HEK293 (cell line): ENCODE measurements at regions not wholly inside any gene's neighbourhood (a gene's known extent, or its start where the extent isn't known, plus 50 kb on each side); places are given as distances from the start of the nearest gene placed in this dataset.
A peak's percentile ranks its signal among the peaks of the same experiment; 100 is the strongest.
"Not testable (repeated sequence)": the region's sequence is repeated elsewhere in the genome, so short reads cannot be mapped to it uniquely, and the experiment has no call there.

Source experiments
- CTCF ChIA-PET: fragments of 350-600 bp; formaldehyde crosslinking; extraction: SDS; loops from one replicate; lab custom pipeline; 2021; ENCODE audit warnings: antibody characterized with exemption; lab: Yijun Ruan, JAX
- POLR2A ChIA-PET: fragments of 300-600 bp; formaldehyde crosslinking; extraction: SDS; loops from one replicate; lab custom pipeline; 2020; ENCODE audit warnings: antibody characterized with exemption, inconsistent platforms; lab: Yijun Ruan, JAX
- H3K27ac ChIP-seq: fragments of 200-500 bp; sonication (Bioruptor generic); 2 replicates; pipeline ENCODE4 v1.5.1; 2014; ENCODE audit warnings: low read depth, low read length, control low read depth, inconsistent platforms; ENCODE audit errors: extremely low read depth
- H3K36me3 ChIP-seq, 2 experiments: fragments of 200-500 bp in 1 of 2; sonication (Bioruptor generic) in 1 of 2; 1 replicate in 1 of 2; 2 replicates in 1 of 2; pipeline ENCODE4 v1.5.1; 2014 to 2017; ENCODE audit warnings: inconsistent platforms in 2 of 2, low read length in 2 of 2; ENCODE audit not compliant: control insufficient read depth in 2 of 2, insufficient read depth in 1 of 2
- H3K4me1 ChIP-seq: fragments of 200-500 bp; sonication (Bioruptor generic); 2 replicates; pipeline ENCODE4 v1.5.1; 2014; ENCODE audit warnings: mild to moderate bottlenecking, low read length, inconsistent platforms; ENCODE audit not compliant: control insufficient read depth, insufficient read depth
- H3K4me3 ChIP-seq: 2 replicates; pipeline ENCODE4 v1.5.1; 2011; ENCODE audit warnings: low read depth, mild to moderate bottlenecking, control low read depth, low read length, moderate library complexity
- H3K9me3 ChIP-seq: fragments of 200-500 bp; sonication (Bioruptor generic); 2 replicates; pipeline ENCODE4 v1.5.1; 2014; ENCODE audit warnings: low read depth, low read length, inconsistent platforms; ENCODE audit not compliant: control insufficient read depth, insufficient read depth
- EGR2 ChIP-seq: fragments of 450-650 bp; formaldehyde crosslinking; IDR thresholded peaks from 2 replicates; pipeline ENCODE4 v1.5.1; 2016; ENCODE audit warnings: low read depth, missing biosample characterization, missing genetic modification characterization
- HIC1 ChIP-seq: fragments of 450-650 bp; formaldehyde crosslinking; IDR thresholded peaks from 2 replicates; pipeline ENCODE4 v1.5.1; 2016; ENCODE audit warnings: missing biosample characterization, missing genetic modification characterization
- IKZF3 ChIP-seq: fragments of 450-650 bp; IDR thresholded peaks from 2 replicates; pipeline ENCODE4 v1.5.0; 2018; ENCODE audit warnings: missing biosample characterization, mild to moderate bottlenecking, missing genetic modification characterization, moderate library complexity
- KLF17 ChIP-seq: fragments of 450-650 bp; formaldehyde crosslinking; IDR thresholded peaks from 2 replicates; pipeline ENCODE4 v1.5.1; 2016; ENCODE audit warnings: missing biosample characterization, missing genetic modification characterization
- KLF9 ChIP-seq: fragments of 450-650 bp; formaldehyde crosslinking; IDR thresholded peaks from 2 replicates; pipeline ENCODE4 v1.5.1; 2016; ENCODE audit warnings: missing biosample characterization, missing genetic modification characterization, low read depth
- PATZ1 ChIP-seq: fragments of 450-650 bp; formaldehyde crosslinking; IDR thresholded peaks from 2 replicates; pipeline ENCODE4 v1.5.1; 2016; ENCODE audit warnings: missing biosample characterization, missing genetic modification characterization
- SP2 ChIP-seq: fragments of 450-650 bp; formaldehyde crosslinking; IDR thresholded peaks from 2 replicates; pipeline ENCODE4 v1.5.1; 2016; ENCODE audit warnings: missing biosample characterization, missing genetic modification characterization
- WT1 ChIP-seq: fragments of 450-650 bp; formaldehyde crosslinking; IDR thresholded peaks from 2 replicates; pipeline ENCODE4 v1.5.1; 2016; ENCODE audit warnings: missing biosample characterization, missing genetic modification characterization
- ZBTB1 ChIP-seq: fragments of 450-650 bp; formaldehyde crosslinking; IDR thresholded peaks from 2 replicates; pipeline ENCODE4 v1.5.1; 2016; ENCODE audit warnings: missing biosample characterization, missing genetic modification characterization
- ZBTB17 ChIP-seq: fragments of 450-650 bp; formaldehyde crosslinking; IDR thresholded peaks from 2 replicates; pipeline ENCODE4 v1.5.1; 2016; ENCODE audit warnings: missing biosample characterization, missing genetic modification characterization
- ZBTB26 ChIP-seq: fragments of 450-650 bp; formaldehyde crosslinking; optimal IDR thresholded peaks from 2 replicates; pipeline ENCODE3; 2016; ENCODE audit warnings: missing biosample characterization, mild to moderate bottlenecking, missing genetic modification characterization
- ZBTB8A ChIP-seq: fragments of 450-650 bp; formaldehyde crosslinking; IDR thresholded peaks from 2 replicates; pipeline ENCODE4 v1.5.1; 2016; ENCODE audit warnings: missing biosample characterization, missing genetic modification characterization
- ZEB2 ChIP-seq: fragments of 450-650 bp; formaldehyde crosslinking; IDR thresholded peaks from 2 replicates; pipeline ENCODE4 v1.5.1; 2016; ENCODE audit warnings: missing biosample characterization, missing genetic modification characterization
- ZFP69B ChIP-seq: fragments of 450-650 bp; formaldehyde crosslinking; IDR thresholded peaks from 2 replicates; pipeline ENCODE4 v1.5.1; 2016; ENCODE audit warnings: missing biosample characterization, missing genetic modification characterization
- ZIC2 ChIP-seq: fragments of 450-650 bp; formaldehyde crosslinking; IDR thresholded peaks from 2 replicates; pipeline ENCODE4 v1.5.1; 2016; ENCODE audit warnings: missing biosample characterization, missing genetic modification characterization
- ZNF121 ChIP-seq: fragments of 450-650 bp; formaldehyde crosslinking; IDR thresholded peaks from 2 replicates; pipeline ENCODE4 v1.5.1; 2016; ENCODE audit warnings: missing biosample characterization, missing genetic modification characterization
- ZNF335 ChIP-seq: fragments of 450-650 bp; formaldehyde crosslinking; conservative IDR thresholded peaks from 2 replicates; pipeline ENCODE4 v1.5.1; 2016; ENCODE audit warnings: missing biosample characterization, missing genetic modification characterization
- ZNF394 ChIP-seq: fragments of 450-650 bp; formaldehyde crosslinking; IDR thresholded peaks from 2 replicates; pipeline ENCODE4 v1.5.1; 2016; ENCODE audit warnings: missing biosample characterization, missing genetic modification characterization, mild to moderate bottlenecking, moderate library complexity, borderline replicate concordance
- ZNF629 ChIP-seq: fragments of 450-650 bp; formaldehyde crosslinking; IDR thresholded peaks from 2 replicates; pipeline ENCODE4 v1.5.1; 2017; ENCODE audit warnings: missing biosample characterization, missing genetic modification characterization
- ZNF660 ChIP-seq: fragments of 450-650 bp; IDR thresholded peaks from 2 replicates; pipeline ENCODE4 v1.5.1; 2018; ENCODE audit warnings: missing biosample characterization, mild to moderate bottlenecking, missing genetic modification characterization
- ZNF692 ChIP-seq: fragments of 450-650 bp; formaldehyde crosslinking; IDR thresholded peaks from 2 replicates; pipeline ENCODE4 v1.5.1; 2016; ENCODE audit warnings: missing biosample characterization, missing genetic modification characterization
- ZSCAN30 ChIP-seq: fragments of 450-650 bp; IDR thresholded peaks from 2 replicates; pipeline ENCODE4 v1.5.1; 2018; ENCODE audit warnings: missing biosample characterization, mild to moderate bottlenecking, missing genetic modification characterization, moderate library complexity

GRCh38 chr16:21510869-21511255 is 88.5 kb upstream of the METTL9 start:
- CTCF ChIA-PET, H3K27ac ChIP-seq, H3K9me3 ChIP-seq, H3K4me3 ChIP-seq: not testable (repeated sequence)
- TF ChIP-seq ZNF394 (tag by site-specific recombination) = peak; percentile 18; the same call in 1 of the 2 replicates
- 0 out of 2 replicates have a peak, but pooled peaks have one; percentile 22 for TF ChIP-seq KLF9 (tag by site-specific recombination)
- Histone ChIP-seq H3K4me1 (peaks cover 14% of the 10 kb centered on the region; the same call in 1 of the 2 replicates), H3K36me3 (peaks cover 0 to 13% of the 10 kb centered on the region in 2 experiments; a peak in 2 of 3 replicates)
- POLR2A ChIA-PET = interaction anchor here (0.9 to 1.2 kb wide), 2 partner anchors 10 to 1172 kb away, joined by 3 read pairs; no protein-coding TSS in a partner anchor

GRCh38 chr16:21511315-21512210 is 87.8 kb upstream of the METTL9 start:
- H3K9me3 ChIP-seq, H3K27ac ChIP-seq, CTCF ChIA-PET, H3K4me3 ChIP-seq: not testable (repeated sequence)
- Histone ChIP-seq H3K4me1 (peaks cover 16% of the 10 kb centered on the region; the same call in 1 of the 2 replicates), H3K36me3 (peaks cover 0 to 13% of the 10 kb centered on the region in 2 experiments; a peak in 2 of 3 replicates)
- POLR2A ChIA-PET = interaction anchor here (1.2 kb wide), 1 partner anchor 1171 kb away, joined by 3 read pairs; no protein-coding TSS in a partner anchor
- peak; percentile 58 for TF ChIP-seq PATZ1
- TF ChIP-seq ZBTB26 = peak; percentile 16
- TF ChIP-seq ZNF629 = 0 out of 2 replicates have a peak, but pooled peaks have one; percentile 39
- peak; percentile 47; the same call in 1 of the 2 replicates for TF ChIP-seq ZEB2 (tag by site-specific recombination)
- TF ChIP-seq ZNF692 (tag by site-specific recombination) = peak; percentile 55; the same call in 1 of the 2 replicates
- 0 out of 2 replicates have a peak, but pooled peaks have one; percentile 52 for TF ChIP-seq ZSCAN30 (tag by site-specific recombination)
- peak; percentile 76 for TF ChIP-seq ZBTB8A (tag by site-specific recombination)
- TF ChIP-seq SP2 (tag by site-specific recombination) = peak; percentile 73
- peak; percentile 62 for TF ChIP-seq IKZF3 (tag by site-specific recombination)
- TF ChIP-seq HIC1 (tag by site-specific recombination) = peak; percentile 82
- 0 out of 2 replicates have a peak, but pooled peaks have one; percentile 39 for TF ChIP-seq KLF17 (tag by site-specific recombination)
- TF ChIP-seq ZNF335 (tag by site-specific recombination) = 0 out of 2 replicates have a peak, but pooled peaks have one; percentile 14
- peak; percentile 12; the same call in 1 of the 2 replicates for TF ChIP-seq EGR2 (tag by site-specific recombination)
- TF ChIP-seq ZBTB1 = 0 out of 2 replicates have a peak, but pooled peaks have one; percentile 67
- TF ChIP-seq WT1 (tag by site-specific recombination) = 0 out of 2 replicates have a peak, but pooled peaks have one; percentile 12
- TF ChIP-seq ZFP69B (tag by site-specific recombination) = peak; percentile 36; the same call in 1 of the 2 replicates
- peak; percentile 64; the same call in 1 of the 2 replicates for TF ChIP-seq ZIC2 (tag by site-specific recombination)
- peak; percentile 69; the same call in 1 of the 2 replicates for TF ChIP-seq ZBTB17 (tag by site-specific recombination)
- TF ChIP-seq ZNF121 (tag by site-specific recombination) = 0 out of 2 replicates have a peak, but pooled peaks have one; percentile 8
- TF ChIP-seq ZNF660 = 0 out of 2 replicates have a peak, but pooled peaks have one; percentile 36
